Naive thymus-derived CD4-positive, alpha-beta T cell (primary cell): ENCODE measurements at regions not wholly inside any gene's neighbourhood (a gene's known extent, or its start where the extent isn't known, plus 50 kb on each side); places are given as distances from the start of the nearest gene placed in this dataset.

ENCODE experiments used
- ATAC-seq: fragments of 150-1000 bp; cut with Tn5 transposase; 2 replicates; pipeline ENCODE4 v1.10.0; 2021; ENCODE audit warnings: mild to moderate bottlenecking, moderate library complexity
- CTCF ChIA-PET: fragments of 350-600 bp; sonication (Branson Sonifier 250); formaldehyde crosslinking; loops from one replicate; lab custom pipeline; 2021; ENCODE audit warnings: antibody characterized with exemption; lab: Charles Lee
- POLR2A ChIA-PET: fragments of 350-600 bp; sonication (Branson Sonifier 250); formaldehyde crosslinking; loops from one replicate; lab custom pipeline; 2021; ENCODE audit warnings: antibody characterized with exemption, inconsistent platforms; lab: Charles Lee
- DNase-seq, 9 donors: peaks; one replicate each; pipeline versions ENCODE4 v3.0.0 to v3.0.0-alpha.2; 2020 to 2022; ENCODE audit warnings: mixed read lengths in 1 of 9
- H3K27ac ChIP-seq: one replicate; pipeline ENCODE4 v1.7.0; 2013; ENCODE audit warnings: mild to moderate bottlenecking, low read depth, low read length, moderate library complexity
- H3K27me3 ChIP-seq, 2 donors: one replicate each; pipeline ENCODE4 v1.7.0; 2013; ENCODE audit warnings: low read length in 2 of 2, mild to moderate bottlenecking in 2 of 2, moderate library complexity in 2 of 2; ENCODE audit not compliant: control insufficient read depth in 2 of 2, insufficient read depth in 2 of 2
- H3K36me3 ChIP-seq, 3 experiments: 1 replicate in 2 of 3; 2 replicates in 1 of 3; pipeline ENCODE4 v1.7.0; 2013; ENCODE audit warnings: low read length in 3 of 3, mild to moderate bottlenecking in 3 of 3, moderate library complexity in 1 of 3; ENCODE audit not compliant: insufficient read depth in 3 of 3, control insufficient read depth in 2 of 3
- H3K4me1 ChIP-seq, 2 donors: one replicate each; pipeline ENCODE4 v1.7.0; 2013; ENCODE audit warnings: low read length in 2 of 2, mild to moderate bottlenecking in 2 of 2, moderate library complexity in 1 of 2; ENCODE audit not compliant: control insufficient read depth in 2 of 2, insufficient read depth in 2 of 2
- H3K4me3 ChIP-seq: 2 replicates; pipeline ENCODE4 v1.7.0; 2013; ENCODE audit warnings: mild to moderate bottlenecking, low read length
- H3K9me3 ChIP-seq, 3 experiments: 1 replicate in 2 of 3; 2 replicates in 1 of 3; pipeline ENCODE4 v1.7.0; 2013; ENCODE audit warnings: low read length in 3 of 3; ENCODE audit not compliant: control insufficient read depth in 2 of 3
- H3K27ac Mint-ChIP-seq, 9 donors: one replicate each; pipeline ENCODE4 v1.8.0; 2020 to 2022; ENCODE audit warnings: mixed read lengths in 9 of 9, mild to moderate bottlenecking in 8 of 9, moderate library complexity in 5 of 9, inconsistent platforms in 2 of 9
- H3K27me3 Mint-ChIP-seq, 5 donors: one replicate each; pipeline ENCODE4 v1.8.0; 2021 to 2022; ENCODE audit warnings: mixed read lengths in 5 of 5, mild to moderate bottlenecking in 1 of 5
- H3K36me3 Mint-ChIP-seq, 5 donors: one replicate each; pipeline ENCODE4 v1.8.0; 2020 to 2022; ENCODE audit warnings: mixed read lengths in 5 of 5, mild to moderate bottlenecking in 3 of 5, inconsistent platforms in 1 of 5
- H3K4me1 Mint-ChIP-seq, 7 donors: one replicate each; pipeline ENCODE4 v1.8.0; 2020 to 2022; ENCODE audit warnings: mixed read lengths in 7 of 7, mild to moderate bottlenecking in 3 of 7, inconsistent platforms in 1 of 7
- H3K4me3 Mint-ChIP-seq, 10 donors: one replicate each; pipeline ENCODE4 v1.8.0; 2020 to 2022; ENCODE audit warnings: mild to moderate bottlenecking in 10 of 10, mixed read lengths in 10 of 10, moderate library complexity in 6 of 10, inconsistent platforms in 2 of 10
- H3K9me3 Mint-ChIP-seq, 11 donors: one replicate each; pipeline ENCODE4 v1.8.0; 2020 to 2022; ENCODE audit warnings: mixed read lengths in 11 of 11, mild to moderate bottlenecking in 4 of 11, inconsistent platforms in 1 of 11, moderate library complexity in 1 of 11
- intact Hi-C, 2 donors: fragments of 100-400 bp; cut with micrococcal nuclease; formaldehyde crosslinking; loops; one replicate each; pipeline ENCODE4 v1.15.1; 2023

DNA sequence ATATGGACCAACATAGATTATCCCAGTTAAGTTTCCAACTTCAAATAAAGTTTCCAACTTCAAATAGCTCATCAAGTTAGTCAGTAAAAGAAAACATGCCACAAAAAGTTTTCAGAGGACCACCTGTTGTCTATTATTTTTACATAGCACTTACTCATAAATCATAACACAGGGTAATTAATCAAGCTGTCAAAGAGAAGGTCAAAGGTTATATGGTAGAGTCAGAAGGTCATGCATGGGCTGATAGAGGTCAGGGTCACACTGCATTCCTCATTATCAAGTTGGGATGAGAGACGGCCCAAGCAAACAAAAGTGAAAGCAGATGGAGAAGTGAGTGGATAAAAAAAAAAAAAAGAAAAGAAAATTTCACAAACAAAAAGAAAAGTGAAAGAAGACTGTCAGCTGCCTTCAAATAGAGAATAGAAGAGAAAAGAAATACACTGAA, 145.5 kb upstream of the POU5F2 start:
- ChIA-PET POLR2A (no interaction called here), CTCF (no interaction called here)
- Mint-ChIP-seq H3K9me3 (no peaks in the 10 kb centered on the region), H3K4me3 (peak overlapping the region in 8 of 10 donors; percentile 12 to 58 (median 44)), H3K36me3 (peaks cover 0 to 23% (median 6%) of the 10 kb centered on the region in 5 donors), H3K27me3 (no peaks in the 10 kb centered on the region), H3K4me1 (peaks cover 8 to 34% (median 24%) of the 10 kb centered on the region in 7 donors), H3K27ac (peak overlapping the region in 1 of 9 donors; percentile 49)
- no peak for ATAC-seq
- H3K36me3 ChIP-seq: no peaks in the 10 kb centered on the region
- H3K4me1 ChIP-seq: no peaks in the 10 kb centered on the region
- H3K27ac ChIP-seq: no peak overlapping the region
- no peak for DNase-seq
- intact Hi-C loops: no loop called here
- no peak overlapping the region for H3K4me3 ChIP-seq
- no peaks in the 10 kb centered on the region for H3K27me3 ChIP-seq
- no peaks in the 10 kb centered on the region for H3K9me3 ChIP-seq

DNA sequence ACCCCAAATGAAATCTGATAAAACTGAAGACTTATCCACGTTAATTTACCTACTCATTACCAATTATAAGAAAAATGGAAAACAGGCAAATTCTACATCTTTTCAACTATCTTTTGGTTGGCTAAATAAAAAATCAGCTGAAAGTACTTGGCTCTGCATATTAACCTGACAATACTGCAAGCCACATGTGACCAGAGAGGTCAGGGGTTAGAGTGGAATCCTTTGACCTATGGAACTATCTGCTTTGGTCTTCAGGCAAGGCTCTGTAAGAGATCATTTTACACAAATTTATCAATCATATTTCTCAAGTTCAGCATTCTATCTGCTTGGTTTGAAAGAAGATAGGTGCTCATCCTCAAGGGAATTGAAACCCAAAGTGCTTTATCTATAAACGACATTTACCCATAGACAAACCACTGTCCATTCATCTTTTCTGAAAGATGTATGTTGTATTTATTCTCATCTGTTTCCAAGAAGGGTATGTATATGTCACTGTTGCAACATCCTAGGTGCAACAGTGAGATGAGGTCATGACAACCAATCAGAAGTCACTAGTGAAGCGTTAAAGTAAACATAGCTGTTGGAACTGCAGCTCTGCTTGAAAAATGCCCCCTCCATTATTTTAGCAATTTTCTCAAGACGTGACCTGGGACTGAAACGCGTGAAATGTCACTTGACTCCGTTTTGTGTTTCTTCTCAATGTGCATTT, 144.9 kb upstream of the POU5F2 start:
- peaks cover 7 to 34% (median 24%) of the 10 kb centered on the region in 7 donors for H3K4me1 Mint-ChIP-seq
- ATAC-seq: no peak

DNA sequence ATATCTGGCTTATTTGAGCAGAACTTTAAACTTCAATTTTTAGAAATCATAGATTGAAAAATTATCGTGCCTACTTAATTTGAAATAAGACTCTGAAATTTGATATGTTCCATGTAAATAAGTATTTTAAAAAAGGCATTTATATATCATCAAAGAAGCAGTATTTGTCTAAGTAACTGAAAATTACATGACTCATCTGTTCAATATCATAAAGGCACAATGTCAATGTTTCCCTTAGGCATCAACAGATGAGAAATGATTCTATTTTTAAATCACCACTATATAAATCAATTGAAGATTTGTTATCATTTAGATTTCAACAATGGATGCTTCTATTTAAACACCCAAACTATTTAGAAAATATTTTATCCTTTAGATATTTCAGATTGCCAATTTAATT, 142.9 kb upstream of the POU5F2 start:
- DNase-seq (no peak), ATAC-seq (no peak)
- Mint-ChIP-seq H3K4me1 (peaks cover 6 to 29% (median 21%) of the 10 kb centered on the region in 7 donors), H3K27me3 (no peaks in the 10 kb centered on the region), H3K9me3 (no peaks in the 10 kb centered on the region), H3K4me3 (no peak overlapping the region), H3K36me3 (peaks cover 0 to 25% (median 21%) of the 10 kb centered on the region in 5 donors), H3K27ac (no peak overlapping the region)
- H3K27me3 ChIP-seq: no peaks in the 10 kb centered on the region
- intact Hi-C loops: no loop called here
- no peaks in the 10 kb centered on the region for H3K4me1 ChIP-seq
- no peak overlapping the region for H3K27ac ChIP-seq
- POLR2A ChIA-PET: no interaction called here
- H3K36me3 ChIP-seq: peaks cover 0 to 6% (median 0%) of the 10 kb centered on the region in 3 experiments
- H3K9me3 ChIP-seq: no peaks in the 10 kb centered on the region
- H3K4me3 ChIP-seq: no peak overlapping the region
- CTCF ChIA-PET: no interaction called here

More for the DNA sequence above, 144.9 kb upstream of the POU5F2 start:
- H3K27ac Mint-ChIP-seq: no peak overlapping the region
- DNase-seq: no peak
- Histone ChIP-seq H3K4me3 (no peak overlapping the region), H3K27me3 (no peaks in the 10 kb centered on the region), H3K27ac (no peak overlapping the region), H3K9me3 (no peaks in the 10 kb centered on the region), H3K4me1 (no peaks in the 10 kb centered on the region), H3K36me3 (no peaks in the 10 kb centered on the region)
- H3K36me3 Mint-ChIP-seq: peaks cover 0 to 23% (median 10%) of the 10 kb centered on the region in 5 donors
- H3K9me3 Mint-ChIP-seq: no peaks in the 10 kb centered on the region
- ChIA-PET POLR2A (no interaction called here), CTCF (no interaction called here)
- H3K27me3 Mint-ChIP-seq: no peaks in the 10 kb centered on the region
- intact Hi-C loops: no loop called here
- no peak overlapping the region for H3K4me3 Mint-ChIP-seq

DNA sequence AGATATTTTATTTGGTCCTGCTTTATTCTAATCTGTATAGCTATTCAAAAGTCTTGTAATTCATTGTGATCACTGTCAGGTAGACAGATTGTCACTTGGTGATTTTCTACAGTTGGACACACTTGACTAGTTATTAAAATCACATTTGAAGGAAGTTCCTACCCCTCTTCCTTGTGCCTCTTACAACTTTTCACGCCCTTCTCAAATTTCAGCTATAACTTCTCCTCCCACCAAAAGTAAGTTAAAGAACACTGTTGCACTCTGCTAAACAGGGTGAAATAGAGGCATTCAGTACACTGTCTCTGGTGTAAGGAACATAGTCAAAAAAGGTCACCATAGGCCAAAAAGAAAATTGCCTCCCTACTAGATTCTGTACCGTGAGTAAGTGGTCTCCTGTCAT, 142.1 kb upstream of the POU5F2 start:
- H3K27ac ChIP-seq: no peak overlapping the region
- CTCF ChIA-PET: no interaction called here
- POLR2A ChIA-PET: no interaction called here
- intact Hi-C loops: no loop called here
- Mint-ChIP-seq H3K36me3 (peaks cover 0 to 31% (median 28%) of the 10 kb centered on the region in 5 donors), H3K4me3 (no peak overlapping the region), H3K27me3 (no peaks in the 10 kb centered on the region), H3K9me3 (no peaks in the 10 kb centered on the region), H3K4me1 (peaks cover 6 to 26% (median 21%) of the 10 kb centered on the region in 7 donors), H3K27ac (no peak overlapping the region)
- no peak overlapping the region for H3K4me3 ChIP-seq
- H3K36me3 ChIP-seq: peaks cover 0 to 6% (median 0%) of the 10 kb centered on the region in 3 experiments
- H3K9me3 ChIP-seq: no peaks in the 10 kb centered on the region
- DNase-seq: no peak
- H3K27me3 ChIP-seq: no peaks in the 10 kb centered on the region
- no peak for ATAC-seq
- H3K4me1 ChIP-seq: no peaks in the 10 kb centered on the region

DNA sequence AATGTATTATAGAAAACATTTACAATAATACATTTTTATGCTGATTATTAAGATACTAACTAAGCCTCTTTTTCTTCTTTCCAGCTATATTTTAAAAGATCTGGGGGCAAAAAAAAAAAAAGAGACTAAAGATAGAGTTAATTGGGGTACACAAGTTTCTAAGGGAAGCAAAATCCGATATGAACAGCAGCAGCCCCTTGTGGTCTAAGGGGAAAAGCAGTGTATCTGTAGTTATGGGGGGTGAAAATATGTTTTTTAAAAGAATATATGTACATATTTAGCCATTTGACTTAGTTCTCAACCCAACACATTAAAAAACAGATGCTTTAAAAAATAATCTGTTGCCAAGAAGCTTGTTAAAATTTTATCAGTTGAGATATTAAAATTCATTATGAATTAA, 134.3 kb upstream of the POU5F2 start:
- no peak overlapping the region for H3K27ac ChIP-seq
- no peaks in the 10 kb centered on the region for H3K27me3 ChIP-seq
- Mint-ChIP-seq H3K36me3 (peaks cover 6 to 65% (median 49%) of the 10 kb centered on the region in 5 donors), H3K27me3 (no peaks in the 10 kb centered on the region), H3K4me3 (no peak overlapping the region), H3K9me3 (no peaks in the 10 kb centered on the region), H3K27ac (no peak overlapping the region), H3K4me1 (peaks cover 0 to 13% (median 0%) of the 10 kb centered on the region in 7 donors)
- POLR2A ChIA-PET: no interaction called here
- CTCF ChIA-PET: interaction anchor here (0.6 to 0.7 kb wide), 2 partner anchors 19 to 1983 kb away, joined by 3 read pairs; no protein-coding TSS in a partner anchor
- DNase-seq: no peak
- no peaks in the 10 kb centered on the region for H3K4me1 ChIP-seq
- intact Hi-C loops: no loop called here
- H3K36me3 ChIP-seq: peaks cover 0 to 8% (median 0%) of the 10 kb centered on the region in 3 experiments
- no peaks in the 10 kb centered on the region for H3K9me3 ChIP-seq
- ATAC-seq: no peak
- H3K4me3 ChIP-seq: no peak overlapping the region

DNA sequence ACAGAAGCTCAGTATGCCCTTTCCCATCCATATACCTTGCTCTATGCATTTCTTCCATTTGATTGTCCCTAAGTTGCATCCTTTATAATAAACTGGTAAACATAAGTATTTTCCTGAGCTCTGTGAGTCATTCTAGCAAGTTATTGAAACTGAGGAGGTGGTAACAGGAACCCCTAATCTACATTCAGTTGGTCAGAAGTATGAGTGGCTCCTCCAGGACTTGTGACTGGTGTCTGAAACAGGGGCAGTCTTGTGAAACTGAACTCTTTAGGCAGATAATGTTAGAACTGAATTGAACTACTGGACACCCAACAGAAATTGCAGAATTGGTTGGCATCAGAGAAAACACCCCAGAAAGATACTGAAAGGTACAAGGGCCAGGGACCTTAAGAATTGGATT, 133.1 kb upstream of the POU5F2 start:
- no peaks in the 10 kb centered on the region for H3K4me1 ChIP-seq
- Mint-ChIP-seq H3K36me3 (peaks cover 6 to 73% (median 54%) of the 10 kb centered on the region in 5 donors), H3K27me3 (no peaks in the 10 kb centered on the region), H3K27ac (no peak overlapping the region), H3K9me3 (no peaks in the 10 kb centered on the region), H3K4me1 (peaks cover 0 to 13% (median 0%) of the 10 kb centered on the region in 7 donors), H3K4me3 (no peak overlapping the region)
- no peak overlapping the region for H3K27ac ChIP-seq
- no peaks in the 10 kb centered on the region for H3K27me3 ChIP-seq
- peaks cover 0 to 6% (median 0%) of the 10 kb centered on the region in 3 experiments for H3K36me3 ChIP-seq
- H3K4me3 ChIP-seq: no peak overlapping the region
- ATAC-seq (no peak), DNase-seq (no peak)
- no peaks in the 10 kb centered on the region for H3K9me3 ChIP-seq
- intact Hi-C loops: no loop called here
- POLR2A ChIA-PET: no interaction called here
- CTCF ChIA-PET: no interaction called here

DNA sequence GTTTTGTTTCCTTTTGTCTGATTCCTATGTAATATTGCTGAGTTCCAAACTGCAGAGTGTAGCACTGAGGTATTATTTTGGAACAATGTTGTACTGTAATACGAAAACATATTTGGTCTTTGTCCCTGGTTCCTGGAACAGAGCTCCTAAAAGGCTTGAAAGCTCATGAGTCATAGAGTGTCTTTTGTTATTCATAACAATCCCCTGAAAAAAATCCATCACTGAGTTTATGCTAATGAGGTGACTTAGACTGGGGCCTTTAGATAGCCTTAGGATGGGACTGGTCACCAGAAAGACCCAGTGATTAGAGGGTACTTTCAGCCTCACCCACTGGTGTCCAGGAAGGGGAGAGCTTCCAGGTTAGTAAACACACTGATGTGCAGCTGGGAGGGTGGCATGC, 132.7 kb upstream of the POU5F2 start:
- no peak for DNase-seq
- Mint-ChIP-seq H3K36me3 (peaks cover 6 to 71% (median 53%) of the 10 kb centered on the region in 5 donors), H3K27ac (no peak overlapping the region), H3K4me1 (peaks cover 0 to 13% (median 0%) of the 10 kb centered on the region in 7 donors), H3K9me3 (no peaks in the 10 kb centered on the region), H3K4me3 (no peak overlapping the region), H3K27me3 (no peaks in the 10 kb centered on the region)
- peaks cover 0 to 6% (median 0%) of the 10 kb centered on the region in 3 experiments for H3K36me3 ChIP-seq
- H3K4me3 ChIP-seq: no peak overlapping the region
- H3K27me3 ChIP-seq: no peaks in the 10 kb centered on the region
- no peaks in the 10 kb centered on the region for H3K4me1 ChIP-seq
- ATAC-seq: no peak
- intact Hi-C loops: no loop called here
- ChIA-PET POLR2A (no interaction called here), CTCF (no interaction called here)
- no peaks in the 10 kb centered on the region for H3K9me3 ChIP-seq
- H3K27ac ChIP-seq: no peak overlapping the region
